ENCODE measurements at regions not wholly inside any gene's neighbourhood (a gene's known extent, or its start where the extent isn't known, plus 50 kb on each side); places are given as distances from the start of the nearest gene placed in this dataset.

- no peak for ATAC-seq
- no peaks in the 10 kb centered on the region for H3K9me3 ChIP-seq
- intact Hi-C loops (cut with DNase I), result no loop called here
- H3K4me1 ChIP-seq, result no peaks in the 10 kb centered on the region
- peaks cover 0 to 4% (median 3%) of the 10 kb centered on the region in 3 donors for H3K27me3 ChIP-seq (ENCODE audit: insufficient read depth in 3 of 3, low read length in 2 of 3)
- TF ChIP-seq, protein P1, sequence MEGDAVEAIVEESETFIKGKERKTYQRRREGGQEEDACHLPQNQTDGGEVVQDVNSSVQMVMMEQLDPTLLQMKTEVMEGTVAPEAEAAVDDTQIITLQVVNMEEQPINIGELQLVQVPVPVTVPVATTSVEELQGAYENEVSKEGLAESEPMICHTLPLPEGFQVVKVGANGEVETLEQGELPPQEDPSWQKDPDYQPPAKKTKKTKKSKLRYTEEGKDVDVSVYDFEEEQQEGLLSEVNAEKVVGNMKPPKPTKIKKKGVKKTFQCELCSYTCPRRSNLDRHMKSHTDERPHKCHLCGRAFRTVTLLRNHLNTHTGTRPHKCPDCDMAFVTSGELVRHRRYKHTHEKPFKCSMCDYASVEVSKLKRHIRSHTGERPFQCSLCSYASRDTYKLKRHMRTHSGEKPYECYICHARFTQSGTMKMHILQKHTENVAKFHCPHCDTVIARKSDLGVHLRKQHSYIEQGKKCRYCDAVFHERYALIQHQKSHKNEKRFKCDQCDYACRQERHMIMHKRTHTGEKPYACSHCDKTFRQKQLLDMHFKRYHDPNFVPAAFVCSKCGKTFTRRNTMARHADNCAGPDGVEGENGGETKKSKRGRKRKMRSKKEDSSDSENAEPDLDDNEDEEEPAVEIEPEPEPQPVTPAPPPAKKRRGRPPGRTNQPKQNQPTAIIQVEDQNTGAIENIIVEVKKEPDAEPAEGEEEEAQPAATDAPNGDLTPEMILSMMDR (IDR thresholded peaks at IDR 0.05), result no peak
- 79 to 83% (median 81%) methylated on average over 21 of the region's 21 CpGs for WGBS, 3 donors
- H3K36me3 ChIP-seq (ENCODE audit: insufficient read depth in 1 of 2, low read depth in 1 of 2), result no peaks in the 10 kb centered on the region
- H3K4me3 ChIP-seq, result no peak overlapping the region
- H3K27ac ChIP-seq, result no peak overlapping the region
- peak in 1 of 2 donors; percentile 32 for DNase-seq
Observed at GRCh38 chr22:49333206-49333605, 494.5 kb downstream of the BRD1 start.

DNA sequence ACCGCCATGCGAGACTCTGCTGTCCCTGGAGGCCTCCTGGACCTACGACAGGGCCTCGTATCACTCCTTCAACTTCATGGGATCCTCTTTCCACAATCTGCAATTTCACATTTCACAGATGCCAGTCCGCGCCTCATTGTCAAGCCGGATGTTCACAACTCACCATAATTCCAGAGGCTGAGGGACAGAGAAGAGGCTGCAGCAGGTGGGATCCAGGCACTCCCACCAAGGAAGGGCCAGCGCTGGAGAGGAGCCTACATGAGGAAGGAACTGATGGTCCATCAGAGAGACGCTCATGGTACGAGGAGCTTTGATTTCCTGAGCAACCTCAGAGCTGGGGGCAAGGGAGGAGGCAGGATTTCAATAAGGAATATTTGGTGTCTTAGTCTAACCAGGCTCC is 495.0 kb downstream of the BRD1 start:
- H3K4me3 ChIP-seq, result no peak overlapping the region
- WGBS, 3 donors, result 28 to 32% (median 32%) methylated on average over 10 of the region's 10 CpGs
- intact Hi-C loops (cut with DNase I), result no loop called here
- no peak overlapping the region for H3K27ac ChIP-seq
- no peak for ATAC-seq
- no peaks in the 10 kb centered on the region for H3K4me1 ChIP-seq
- TF ChIP-seq, protein P1 (IDR thresholded peaks at IDR 0.05), result no peak
- peak in 1 of 2 donors; percentile 11 for DNase-seq
- H3K36me3 ChIP-seq (ENCODE audit: insufficient read depth in 1 of 2, low read depth in 1 of 2), result no peaks in the 10 kb centered on the region
- peaks cover 0 to 9% (median 3%) of the 10 kb centered on the region in 3 donors for H3K27me3 ChIP-seq (ENCODE audit: insufficient read depth in 3 of 3, low read length in 2 of 3)
- no peaks in the 10 kb centered on the region for H3K9me3 ChIP-seq

- peaks cover 0 to 10% (median 3%) of the 10 kb centered on the region in 3 donors for H3K27me3 ChIP-seq (ENCODE audit: insufficient read depth in 3 of 3, low read length in 2 of 3)
- no peaks in the 10 kb centered on the region for H3K36me3 ChIP-seq (ENCODE audit: insufficient read depth in 1 of 2, low read depth in 1 of 2)
- intact Hi-C loops (cut with DNase I), result no loop called here
- H3K27ac ChIP-seq, result no peak overlapping the region
- H3K9me3 ChIP-seq, result no peaks in the 10 kb centered on the region
- no peak for ATAC-seq
- 78 to 83% (median 83%) methylated on average over 10 of the region's 10 CpGs for WGBS, 3 donors
- DNase-seq, result no peak
- H3K4me3 ChIP-seq, result no peak overlapping the region
- H3K4me1 ChIP-seq, result no peaks in the 10 kb centered on the region
- TF ChIP-seq, protein P1 (IDR thresholded peaks at IDR 0.05), result no peak
Observed at GRCh38 chr22:49331878-49332277, 495.8 kb downstream of the BRD1 start.

- TF ChIP-seq, protein P1 (IDR thresholded peaks at IDR 0.05), result no peak
- no peak overlapping the region for H3K27ac ChIP-seq
- ATAC-seq (no peak), DNase-seq (peak in 1 of 2 donors; percentile 8)
- no peaks in the 10 kb centered on the region for H3K36me3 ChIP-seq (ENCODE audit: insufficient read depth in 1 of 2, low read depth in 1 of 2)
- H3K9me3 ChIP-seq, result no peaks in the 10 kb centered on the region
- H3K4me3 ChIP-seq, result no peak overlapping the region
- H3K4me1 ChIP-seq, result no peaks in the 10 kb centered on the region
- intact Hi-C loops (cut with DNase I), result no loop called here
- H3K27me3 ChIP-seq (ENCODE audit: insufficient read depth in 3 of 3, low read length in 2 of 3), result peaks cover 0 to 10% (median 3%) of the 10 kb centered on the region in 3 donors
- WGBS, 3 donors, result 78 to 82% (median 79%) methylated on average over 12 of the region's 12 CpGs
Observed at GRCh38 chr22:49331223-49331815, 496.4 kb downstream of the BRD1 start.

Data from psoas muscle (tissue), 7 donors.